Prostate gland (tissue), 2 donors: ENCODE measurements at regions not wholly inside any gene's neighbourhood (a gene's known extent, or its start where the extent isn't known, plus 50 kb on each side); places are given as distances from the start of the nearest gene placed in this dataset.

ENCODE experiments used
- DNase-seq: peaks from one replicate; pipeline ENCODE4 v3.0.0-alpha.2; 2019; ENCODE audit warnings: low spot score
- H3K27ac ChIP-seq, 2 donors: fragments of 200-600 bp; sonication (generic); 2 replicates each; pipeline ENCODE4 v1.5.1; 2017 to 2019
- H3K27me3 ChIP-seq: fragments of 200-600 bp; sonication (generic); replicated peaks from 2 replicates; pipeline ENCODE4 v1.5.1; 2019; ENCODE audit not compliant: insufficient read depth
- H3K36me3 ChIP-seq, 2 donors: fragments of 200-600 bp; sonication (generic); 1 replicate in 1 of 2; 2 replicates in 1 of 2; pipeline versions ENCODE4 v1.5.1 to v1.8.1; 2017 to 2019
- H3K4me1 ChIP-seq: fragments of 200-600 bp; sonication (generic); replicated peaks from 2 replicates; pipeline ENCODE4 v1.5.1; 2019
- H3K4me3 ChIP-seq, 2 donors: fragments of 200-600 bp; sonication (generic); 2 replicates each; pipeline ENCODE4 v1.5.1; 2017 to 2019
- H3K9me3 ChIP-seq: fragments of 200-600 bp; sonication (generic); 2 replicates; pipeline ENCODE4 v1.5.1; 2017
- CTCF ChIP-seq, 4 experiments: fragments of 200-600 bp in 2 of 4; fragments of 450-650 bp in 2 of 4; sonication (generic) in 2 of 4; IDR thresholded peaks; 1 replicate in 3 of 4; 2 replicates in 1 of 4; pipeline ENCODE4 v1.5.1; 2016 to 2019; ENCODE audit warnings: antibody characterized with exemption in 4 of 4, mild to moderate bottlenecking in 2 of 4, moderate library complexity in 2 of 4
- POLR2A ChIP-seq: fragments of 450-650 bp; IDR thresholded peaks from one replicate; pipeline ENCODE4 v1.6.1; 2016; ENCODE audit warnings: antibody characterized with exemption, mild to moderate bottlenecking
- POLR2AphosphoS5 ChIP-seq: sonication (generic); formaldehyde crosslinking; IDR thresholded peaks from one replicate; pipeline ENCODE4 v1.6.1; 2017; ENCODE audit warnings: antibody characterized with exemption
- WGBS: methylation state at CpG from one replicate; pipeline ENCODE4 v1.1.5; 2018; 5-methylcytosine and 5-hydroxymethylcytosine counted together
- intact Hi-C: fragments of 100-400 bp; cut with DNase I; formaldehyde crosslinking; loops from one replicate; pipeline ENCODE4 v1.14.2; 2022

DNA sequence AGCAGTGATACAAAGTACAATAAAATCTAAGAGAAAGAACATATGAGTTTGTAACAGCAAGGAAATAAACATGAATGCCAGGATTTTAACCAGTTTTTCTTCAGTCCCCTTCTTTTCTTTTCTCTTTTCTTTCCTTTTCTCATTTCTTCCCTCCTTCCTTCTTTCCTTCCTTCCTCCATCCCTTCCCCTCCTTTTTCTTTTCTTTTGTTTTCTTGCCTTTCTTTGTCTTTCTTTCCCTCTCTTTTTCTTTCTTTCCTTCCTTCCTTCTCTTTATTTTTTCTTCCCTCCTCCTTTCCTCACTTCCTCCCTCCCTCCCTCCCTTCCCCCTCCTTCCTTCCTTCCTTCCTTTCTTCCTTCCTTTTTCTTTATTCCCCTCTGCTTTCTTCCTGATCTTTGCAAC lies 142.8 kb upstream of the SYT4 start:
- no peak for DNase-seq
- Histone ChIP-seq H3K27ac (no peak overlapping the region), H3K4me3 (no peak overlapping the region), H3K27me3 (no peaks in the 10 kb centered on the region), H3K4me1 (no peaks in the 10 kb centered on the region), H3K36me3 (no peaks in the 10 kb centered on the region), H3K9me3 (no peaks in the 10 kb centered on the region)
- intact Hi-C loops: no loop called here
- no peak for TF ChIP-seq CTCF (IDR thresholded peaks at IDR 0.05)
- TF ChIP-seq POLR2AphosphoS5: no peak
- no peak for TF ChIP-seq POLR2A

DNA sequence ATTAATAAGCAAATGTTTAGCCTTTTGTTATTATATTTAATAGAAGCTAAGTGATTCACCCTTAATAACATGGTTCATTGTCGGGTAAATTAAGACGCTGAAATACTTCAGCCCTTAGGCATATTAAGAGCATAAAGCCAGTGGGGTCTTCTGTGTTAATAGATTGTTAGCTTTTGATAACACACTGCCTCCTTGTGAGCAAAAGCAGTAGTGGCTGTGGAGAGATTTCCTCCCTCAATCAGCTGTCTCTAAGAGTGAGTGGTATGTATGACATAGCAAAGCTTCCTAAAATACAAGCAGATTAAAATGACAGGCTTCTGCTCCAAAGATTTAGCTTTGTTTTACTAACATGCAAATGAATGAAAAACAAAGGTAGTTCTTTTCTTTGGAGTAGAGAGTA lies 143.7 kb upstream of the SYT4 start:
- intact Hi-C loops: no loop called here
- Histone ChIP-seq H3K27me3 (no peaks in the 10 kb centered on the region), H3K9me3 (no peaks in the 10 kb centered on the region), H3K27ac (no peak overlapping the region), H3K36me3 (no peaks in the 10 kb centered on the region), H3K4me3 (no peak overlapping the region), H3K4me1 (no peaks in the 10 kb centered on the region)
- TF ChIP-seq POLR2A (no peak), POLR2AphosphoS5 (no peak), CTCF (IDR thresholded peaks at IDR 0.05) (no peak)
- 67% methylated on average over 2 of the region's 2 CpGs for WGBS
- DNase-seq: no peak

DNA sequence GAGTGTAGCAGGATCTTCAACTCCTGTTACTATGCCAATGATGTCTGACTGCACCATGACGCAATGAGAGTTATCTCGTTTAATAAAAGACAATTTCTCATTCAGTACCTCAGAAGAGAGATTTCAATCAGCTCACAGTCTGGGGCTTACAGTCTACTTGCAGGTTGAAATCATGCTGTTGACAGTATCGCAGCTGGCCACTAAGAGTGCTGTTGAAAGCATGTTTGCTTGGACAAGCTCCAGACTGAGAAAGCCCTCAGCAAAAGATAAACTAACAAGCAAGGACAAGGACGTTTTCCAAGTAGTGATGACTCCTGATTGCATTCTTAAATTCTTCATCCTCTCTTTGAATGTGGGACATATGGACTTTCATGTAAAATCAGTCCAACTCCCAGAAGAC lies 145.2 kb upstream of the SYT4 start:
- H3K27ac ChIP-seq: no peak overlapping the region
- no peak for DNase-seq
- peaks cover 2% of the 10 kb centered on the region for H3K27me3 ChIP-seq
- TF ChIP-seq POLR2AphosphoS5: no peak
- no peak for TF ChIP-seq POLR2A
- no peak for TF ChIP-seq CTCF (IDR thresholded peaks at IDR 0.05)
- H3K9me3 ChIP-seq: no peaks in the 10 kb centered on the region
- H3K4me1 ChIP-seq: no peaks in the 10 kb centered on the region
- H3K36me3 ChIP-seq: no peaks in the 10 kb centered on the region
- 14% methylated on average over 4 of the region's 4 CpGs for WGBS
- intact Hi-C loops: no loop called here
- H3K4me3 ChIP-seq: no peak overlapping the region

- no peaks in the 10 kb centered on the region for H3K36me3 ChIP-seq
- TF ChIP-seq POLR2AphosphoS5: no peak
- TF ChIP-seq CTCF (IDR thresholded peaks at IDR 0.05): no peak
- no peak for TF ChIP-seq POLR2A
- no peak overlapping the region for H3K4me3 ChIP-seq
- intact Hi-C loops: no loop called here
- H3K9me3 ChIP-seq: no peaks in the 10 kb centered on the region
- no peaks in the 10 kb centered on the region for H3K4me1 ChIP-seq
- H3K27me3 ChIP-seq: no peaks in the 10 kb centered on the region
- no peak for DNase-seq
- WGBS: 78% methylated on average over 3 of the region's 3 CpGs
- H3K27ac ChIP-seq: no peak overlapping the region
Measured at GRCh38 chr18:43435851-43436250, 158.6 kb upstream of the SYT4 start.

DNA sequence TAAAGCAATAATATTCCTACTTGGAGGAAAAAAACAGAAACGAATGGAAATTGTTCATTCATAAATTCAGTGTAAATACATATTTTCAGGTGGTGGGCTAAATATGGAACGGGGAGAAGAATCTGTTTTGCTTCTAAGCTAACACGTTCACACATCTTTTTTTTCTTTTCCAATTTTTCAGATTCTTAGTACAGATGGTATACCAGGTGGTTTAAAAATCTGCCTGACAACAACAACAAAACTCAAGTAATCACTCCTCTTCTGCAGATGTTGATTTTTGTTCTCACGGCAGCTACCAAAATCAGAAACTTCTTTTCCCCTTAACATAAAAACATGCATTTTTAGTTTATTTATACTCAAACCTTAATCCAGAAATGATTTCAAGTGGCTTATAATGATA lies 164.8 kb upstream of the SYT4 start:
- WGBS: 91% methylated on average over 4 of the region's 4 CpGs
- DNase-seq: no peak

GRCh38 chr18:43442571-43442970 lies 165.3 kb upstream of the SYT4 start:
- H3K4me3 ChIP-seq: no peak overlapping the region
- no peaks in the 10 kb centered on the region for H3K27me3 ChIP-seq
- no peaks in the 10 kb centered on the region for H3K9me3 ChIP-seq
- no peak for DNase-seq
- intact Hi-C loops: no loop called here
- 36% methylated on average over 1 of the region's 1 CpG for WGBS
- no peak overlapping the region for H3K27ac ChIP-seq
- TF ChIP-seq POLR2AphosphoS5 (no peak), CTCF (IDR thresholded peaks at IDR 0.05) (no peak), POLR2A (no peak)
- no peaks in the 10 kb centered on the region for H3K4me1 ChIP-seq
- H3K36me3 ChIP-seq: no peaks in the 10 kb centered on the region

More for the DNA sequence above, 164.8 kb upstream of the SYT4 start:
- no peak overlapping the region for H3K27ac ChIP-seq
- H3K27me3 ChIP-seq: no peaks in the 10 kb centered on the region
- H3K4me3 ChIP-seq: no peak overlapping the region
- no peaks in the 10 kb centered on the region for H3K9me3 ChIP-seq
- no peak for TF ChIP-seq POLR2A
- no peaks in the 10 kb centered on the region for H3K36me3 ChIP-seq
- intact Hi-C loops: no loop called here
- no peaks in the 10 kb centered on the region for H3K4me1 ChIP-seq
